ENCODE measurements at regions not wholly inside any gene's neighbourhood (a gene's known extent, or its start where the extent isn't known, plus 50 kb on each side); places are given as distances from the start of the nearest gene placed in this dataset.
"Not testable (repeated sequence)": the region's sequence is repeated elsewhere in the genome, so short reads cannot be mapped to it uniquely, and the experiment has no call there.

DNA sequence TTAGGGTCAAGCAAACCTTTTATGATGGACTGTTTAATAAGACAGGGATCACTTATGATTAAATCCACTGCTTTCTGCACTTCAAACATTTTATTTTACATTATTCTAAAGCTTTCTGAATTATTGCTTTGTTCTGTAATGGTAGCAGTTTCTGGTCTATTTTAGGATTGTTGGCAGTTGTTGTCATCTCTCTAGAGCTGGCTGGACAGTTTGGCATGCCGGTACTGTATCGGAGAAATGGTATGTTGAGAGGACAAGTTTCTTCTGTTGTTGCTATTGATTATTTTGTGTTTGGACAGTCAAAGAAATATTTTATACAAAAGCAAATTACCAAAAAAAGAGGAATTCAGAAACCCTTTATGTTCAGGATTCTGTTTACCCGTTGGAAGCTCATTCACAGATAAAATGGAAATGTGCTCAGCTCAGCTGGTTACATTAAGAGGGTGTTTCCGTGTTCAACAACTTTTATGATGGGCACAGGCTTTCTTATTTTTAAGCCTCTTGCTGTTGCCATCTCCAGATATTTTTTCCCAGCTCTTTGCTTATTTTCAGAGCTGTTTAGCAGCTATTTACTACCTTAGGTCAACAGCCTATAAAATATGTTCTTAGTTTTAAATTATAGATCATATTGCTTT, 214.6 kb upstream of the IGFBP7 start:
- H3K4me3 ChIP-seq (ENCODE audit: low read depth, low read length) = no peak overlapping the region
- H3K9ac ChIP-seq (ENCODE audit: low read depth, low read length) = no peak overlapping the region
- no peak overlapping the region for H3K27ac ChIP-seq (ENCODE audit: low read depth, low read length)

DNA sequence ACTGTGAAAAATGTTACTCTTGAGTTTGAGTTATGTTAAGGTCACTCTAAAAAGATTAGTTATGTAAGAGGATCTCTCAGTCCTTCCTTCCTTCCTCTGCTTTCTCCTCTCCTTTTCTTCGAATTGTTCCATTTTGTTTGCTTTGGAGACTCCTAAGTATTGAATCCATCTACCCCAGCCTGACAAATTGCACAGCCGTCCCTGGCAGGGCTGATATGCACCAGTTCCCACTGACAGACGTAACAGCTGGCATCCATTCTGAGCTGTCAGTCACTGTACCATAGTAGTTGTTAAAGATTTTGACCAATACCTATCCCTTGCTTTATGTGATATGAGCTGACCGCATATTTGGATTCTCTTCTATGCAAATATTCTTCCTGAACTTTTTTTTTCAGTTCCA, 210.7 kb upstream of the IGFBP7 start:
- Histone ChIP-seq H3K4me3 (ENCODE audit: low read depth, low read length) (no peak overlapping the region), H3K27ac (ENCODE audit: low read depth, low read length) (no peak overlapping the region), H3K4me1 (ENCODE audit: control insufficient read depth, insufficient read depth, low read length) (no peaks in the 10 kb centered on the region), H3K27me3 (ENCODE audit: control insufficient read depth, insufficient read depth, low read length) (no peaks in the 10 kb centered on the region), H3K9ac (ENCODE audit: low read depth, low read length) (no peak overlapping the region), H3K36me3 (ENCODE audit: control insufficient read depth, insufficient read depth, low read length) (no peaks in the 10 kb centered on the region), H3K9me3 (ENCODE audit: control insufficient read depth, insufficient read depth, low read length) (no peaks in the 10 kb centered on the region)

More for the DNA sequence above, 214.6 kb upstream of the IGFBP7 start:
- H3K27me3 ChIP-seq (ENCODE audit: control insufficient read depth, insufficient read depth, low read length) = no peaks in the 10 kb centered on the region
- H3K9me3 ChIP-seq (ENCODE audit: control insufficient read depth, insufficient read depth, low read length) = no peaks in the 10 kb centered on the region
- no peaks in the 10 kb centered on the region for H3K36me3 ChIP-seq (ENCODE audit: control insufficient read depth, insufficient read depth, low read length)
- peaks cover 11% of the 10 kb centered on the region; the same call in 1 of the 2 replicates for H3K4me1 ChIP-seq (ENCODE audit: control insufficient read depth, insufficient read depth, low read length)

DNA sequence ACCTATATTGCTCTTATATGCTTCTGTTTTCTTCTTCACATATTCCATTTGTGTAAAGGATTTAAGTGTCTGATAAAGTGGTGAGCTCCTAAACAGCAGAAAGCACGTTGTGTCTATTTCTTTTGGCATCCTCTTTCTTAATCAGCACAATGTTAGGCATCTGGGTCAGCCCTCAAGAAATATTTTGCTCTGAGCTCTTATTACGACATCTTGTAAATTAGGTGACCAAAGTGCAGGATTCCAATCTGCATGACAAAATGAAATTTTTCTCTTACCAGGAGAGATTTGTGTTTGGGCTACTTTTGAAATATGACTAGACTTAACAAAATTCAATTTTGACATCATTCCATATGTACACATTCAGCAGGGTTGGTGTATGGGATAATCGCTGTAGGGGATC, 210.0 kb upstream of the IGFBP7 start:
- Histone ChIP-seq H3K9me3 (ENCODE audit: control insufficient read depth, insufficient read depth, low read length) (no peaks in the 10 kb centered on the region), H3K27me3 (ENCODE audit: control insufficient read depth, insufficient read depth, low read length) (no peaks in the 10 kb centered on the region), H3K36me3 (ENCODE audit: control insufficient read depth, insufficient read depth, low read length) (no peaks in the 10 kb centered on the region), H3K27ac (ENCODE audit: low read depth, low read length) (no peak overlapping the region), H3K4me3 (ENCODE audit: low read depth, low read length) (no peak overlapping the region), H3K9ac (ENCODE audit: low read depth, low read length) (no peak overlapping the region), H3K4me1 (ENCODE audit: control insufficient read depth, insufficient read depth, low read length) (no peaks in the 10 kb centered on the region)

DNA sequence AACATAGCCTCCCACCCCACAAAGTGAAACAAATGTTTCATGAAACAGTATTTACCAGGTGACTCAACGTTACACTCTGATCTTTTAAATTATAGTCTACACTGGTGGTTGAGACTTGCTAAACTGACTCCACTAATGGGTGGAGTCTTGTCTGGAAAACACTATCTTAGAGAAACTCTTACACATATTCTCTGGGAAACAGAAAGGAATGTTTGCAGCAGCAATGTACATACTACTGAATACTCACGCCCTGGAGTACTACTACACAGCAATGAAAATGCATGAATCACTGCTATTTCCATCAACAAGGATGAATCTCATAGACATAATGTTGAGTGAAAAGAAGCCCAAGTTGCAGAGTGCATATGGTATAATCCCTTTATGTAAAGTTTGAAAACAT, 208.5 kb upstream of the IGFBP7 start:
- no peak overlapping the region for H3K9ac ChIP-seq (ENCODE audit: low read depth, low read length)
- H3K4me1 ChIP-seq (ENCODE audit: control insufficient read depth, insufficient read depth, low read length) = peaks cover 3% of the 10 kb centered on the region; the same call in 1 of the 2 replicates
- no peaks in the 10 kb centered on the region for H3K9me3 ChIP-seq (ENCODE audit: control insufficient read depth, insufficient read depth, low read length)
- H3K4me3 ChIP-seq (ENCODE audit: low read depth, low read length) = no peak overlapping the region
- H3K27me3 ChIP-seq (ENCODE audit: control insufficient read depth, insufficient read depth, low read length) = no peaks in the 10 kb centered on the region
- no peaks in the 10 kb centered on the region for H3K36me3 ChIP-seq (ENCODE audit: control insufficient read depth, insufficient read depth, low read length)
- H3K27ac ChIP-seq (ENCODE audit: low read depth, low read length) = no peak overlapping the region

DNA sequence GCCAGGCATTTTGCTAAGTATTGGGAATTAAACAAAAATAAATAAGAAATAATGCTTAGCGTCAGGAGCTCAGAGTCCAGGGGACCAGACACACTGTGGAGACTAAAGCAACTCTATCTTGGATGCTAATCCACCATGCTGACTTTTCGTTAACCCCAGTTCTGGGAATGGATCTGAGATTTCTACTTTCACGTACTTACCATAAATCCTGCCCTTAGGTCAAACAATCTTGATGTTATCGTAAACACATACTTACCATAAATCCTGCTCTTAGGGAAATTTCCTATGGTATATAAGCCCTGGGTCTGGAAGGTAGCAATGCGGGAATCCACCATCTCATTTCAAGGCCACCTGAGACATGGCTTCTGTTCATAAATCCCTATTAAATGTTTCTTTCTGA, 204.5 kb upstream of the IGFBP7 start:
- H3K36me3 ChIP-seq (ENCODE audit: control insufficient read depth, insufficient read depth, low read length) = no peaks in the 10 kb centered on the region
- H3K4me1 ChIP-seq (ENCODE audit: control insufficient read depth, insufficient read depth, low read length) = peaks cover 10% of the 10 kb centered on the region; the same call in 1 of the 2 replicates
- H3K4me3 ChIP-seq (ENCODE audit: low read depth, low read length) = no peak overlapping the region
- no peak overlapping the region for H3K27ac ChIP-seq (ENCODE audit: low read depth, low read length)
- H3K9ac ChIP-seq (ENCODE audit: low read depth, low read length) = no peak overlapping the region
- no peaks in the 10 kb centered on the region for H3K27me3 ChIP-seq (ENCODE audit: control insufficient read depth, insufficient read depth, low read length)
- H3K9me3 ChIP-seq (ENCODE audit: control insufficient read depth, insufficient read depth, low read length) = no peaks in the 10 kb centered on the region

DNA sequence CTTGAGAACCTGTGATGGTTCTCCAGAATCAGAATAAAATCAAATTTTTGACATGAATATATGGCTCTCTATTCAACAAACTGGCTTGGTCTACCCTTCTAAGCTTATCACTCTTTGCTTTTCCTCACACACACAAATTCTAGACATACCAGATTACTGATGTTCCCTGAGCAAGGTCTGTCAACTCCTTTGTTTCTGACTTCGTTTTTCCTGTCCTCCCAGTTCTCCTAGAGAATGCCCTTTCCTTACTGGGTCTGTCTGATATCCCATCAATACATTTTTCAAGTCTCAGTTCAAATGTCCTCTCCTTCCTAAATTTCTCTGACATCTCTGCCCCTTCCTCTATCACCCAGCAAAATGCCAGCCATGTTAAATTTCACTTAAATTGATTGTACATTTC, 202.1 kb upstream of the IGFBP7 start:
- Histone ChIP-seq H3K27ac (ENCODE audit: low read depth, low read length) (no peak overlapping the region), H3K4me3 (ENCODE audit: low read depth, low read length) (no peak overlapping the region), H3K9me3 (ENCODE audit: control insufficient read depth, insufficient read depth, low read length) (no peaks in the 10 kb centered on the region), H3K36me3 (ENCODE audit: control insufficient read depth, insufficient read depth, low read length) (no peaks in the 10 kb centered on the region), H3K27me3 (ENCODE audit: control insufficient read depth, insufficient read depth, low read length) (no peaks in the 10 kb centered on the region), H3K9ac (ENCODE audit: low read depth, low read length) (no peak overlapping the region), H3K4me1 (ENCODE audit: control insufficient read depth, insufficient read depth, low read length) (peaks cover 10% of the 10 kb centered on the region; the same call in 1 of the 2 replicates)

DNA sequence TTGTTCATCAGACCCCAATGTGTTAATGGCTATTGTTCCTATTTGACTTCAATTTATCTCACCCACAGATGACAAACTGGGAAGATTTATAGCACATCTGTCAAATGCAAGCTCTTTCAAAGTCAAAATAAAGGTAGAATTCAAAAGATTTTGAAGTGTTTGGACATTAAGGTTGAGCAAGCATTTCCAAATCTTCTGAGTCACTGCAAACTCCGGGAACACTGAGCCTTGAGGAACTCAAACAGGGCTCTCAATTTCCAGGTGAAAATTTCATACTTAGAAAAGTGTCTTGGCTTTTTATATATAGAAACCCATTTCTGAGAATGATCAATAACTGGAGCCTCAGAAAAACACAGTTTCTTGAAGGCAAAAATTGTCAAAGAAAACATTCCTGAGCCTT, 199.5 kb upstream of the IGFBP7 start:
- Histone ChIP-seq H3K4me1 (ENCODE audit: control insufficient read depth, insufficient read depth, low read length) (peaks cover 10% of the 10 kb centered on the region; the same call in 1 of the 2 replicates), H3K9ac (ENCODE audit: low read depth, low read length) (no peak overlapping the region), H3K4me3 (ENCODE audit: low read depth, low read length) (no peak overlapping the region), H3K27ac (ENCODE audit: low read depth, low read length) (no peak overlapping the region), H3K9me3 (ENCODE audit: control insufficient read depth, insufficient read depth, low read length) (no peaks in the 10 kb centered on the region), H3K27me3 (ENCODE audit: control insufficient read depth, insufficient read depth, low read length) (no peaks in the 10 kb centered on the region), H3K36me3 (ENCODE audit: control insufficient read depth, insufficient read depth, low read length) (no peaks in the 10 kb centered on the region)

DNA sequence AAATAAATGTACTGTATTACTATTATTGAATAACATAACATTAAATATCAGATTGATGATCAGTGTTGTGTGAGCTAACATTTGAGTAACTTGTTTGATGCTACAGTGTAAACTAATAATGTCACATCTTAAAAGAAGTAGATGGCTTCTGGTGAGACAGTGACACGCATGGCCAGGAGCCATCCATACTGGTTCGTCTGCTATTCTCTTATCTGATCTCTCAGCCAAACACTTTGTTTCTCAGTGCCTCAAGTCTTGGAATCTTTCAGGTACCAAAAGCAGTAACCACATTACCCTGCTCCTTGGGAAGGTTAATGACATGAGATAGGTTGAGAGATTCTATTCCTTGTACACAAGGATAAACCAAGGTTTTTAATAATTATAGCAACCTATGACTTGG, 198.1 kb upstream of the IGFBP7 start:
- no peak overlapping the region for H3K9ac ChIP-seq (ENCODE audit: low read depth, low read length)
- no peaks in the 10 kb centered on the region for H3K27me3 ChIP-seq (ENCODE audit: control insufficient read depth, insufficient read depth, low read length)
- H3K4me3 ChIP-seq (ENCODE audit: low read depth, low read length) = no peak overlapping the region
- no peaks in the 10 kb centered on the region for H3K9me3 ChIP-seq (ENCODE audit: control insufficient read depth, insufficient read depth, low read length)
- H3K4me1 ChIP-seq (ENCODE audit: control insufficient read depth, insufficient read depth, low read length) = peaks cover 3% of the 10 kb centered on the region; the same call in 1 of the 2 replicates
- no peak overlapping the region for H3K27ac ChIP-seq (ENCODE audit: low read depth, low read length)
- H3K36me3 ChIP-seq (ENCODE audit: control insufficient read depth, insufficient read depth, low read length) = no peaks in the 10 kb centered on the region

DNA sequence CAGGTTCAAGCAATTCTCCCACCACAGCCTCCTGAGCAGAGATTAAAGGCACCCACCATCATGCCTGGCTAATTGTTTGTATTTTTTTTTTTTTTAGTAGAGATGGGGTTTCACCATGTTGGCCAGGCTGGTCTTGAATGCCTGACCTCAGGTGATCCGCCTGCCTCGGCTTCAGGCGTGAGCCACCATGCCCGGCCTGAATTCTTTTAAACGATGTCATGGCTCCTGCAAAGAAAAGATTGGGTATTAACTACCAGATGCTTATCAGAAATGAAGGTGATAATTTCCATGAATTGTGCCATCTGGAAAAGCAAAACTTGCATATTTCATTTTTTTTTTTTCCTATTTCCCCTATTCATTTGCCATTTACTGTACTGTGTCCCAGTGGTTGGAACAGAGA, 195.7 kb upstream of the IGFBP7 start:
- H3K4me3 ChIP-seq (ENCODE audit: low read depth, low read length) = no peak overlapping the region
- H3K36me3 ChIP-seq (ENCODE audit: control insufficient read depth, insufficient read depth, low read length) = no peaks in the 10 kb centered on the region
- no peak overlapping the region for H3K27ac ChIP-seq (ENCODE audit: low read depth, low read length)
- H3K27me3 ChIP-seq (ENCODE audit: control insufficient read depth, insufficient read depth, low read length) = no peaks in the 10 kb centered on the region
- H3K4me1 ChIP-seq (ENCODE audit: control insufficient read depth, insufficient read depth, low read length) = no peaks in the 10 kb centered on the region
- no peaks in the 10 kb centered on the region for H3K9me3 ChIP-seq (ENCODE audit: control insufficient read depth, insufficient read depth, low read length)
- no peak overlapping the region for H3K9ac ChIP-seq (ENCODE audit: low read depth, low read length)

DNA sequence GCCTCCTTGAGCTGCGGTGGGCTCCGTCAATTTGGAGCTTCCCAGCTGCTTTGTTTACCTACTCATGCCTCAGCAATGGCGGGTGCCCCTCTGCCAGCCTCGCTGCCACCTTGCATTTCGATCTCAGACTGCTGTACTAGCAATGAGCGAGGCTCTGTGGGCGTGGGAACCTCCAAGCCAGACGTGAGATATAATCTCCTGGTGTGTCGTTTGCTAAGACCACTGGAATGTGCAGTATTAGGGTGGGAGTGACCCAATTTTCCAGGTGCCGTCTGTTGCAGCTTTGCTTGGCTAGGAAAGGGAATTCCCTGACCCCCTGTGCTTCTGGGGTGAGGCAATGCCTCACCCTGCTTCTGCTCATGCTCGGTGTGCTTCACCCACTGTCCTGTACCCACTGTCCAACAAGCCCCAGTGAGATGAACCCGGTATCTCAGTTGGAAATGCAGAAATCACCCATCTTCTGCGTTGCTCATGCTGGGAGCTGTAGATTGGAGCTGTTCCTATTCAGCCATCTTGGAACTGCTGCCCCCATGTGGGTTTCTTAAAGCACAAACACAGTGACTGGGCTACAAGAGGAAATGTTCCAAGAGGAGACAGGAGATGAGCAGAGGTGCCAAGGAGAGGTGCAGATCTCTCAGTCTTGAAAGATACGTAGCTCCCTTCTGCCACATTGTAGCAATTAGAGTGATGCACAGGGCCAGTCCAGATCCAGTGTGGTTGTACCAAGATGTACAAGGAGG, 193.0 kb upstream of the IGFBP7 start:
- Histone ChIP-seq H3K4me1 (ENCODE audit: control insufficient read depth, insufficient read depth, low read length) (no peaks in the 10 kb centered on the region), H3K36me3 (ENCODE audit: control insufficient read depth, insufficient read depth, low read length) (no peaks in the 10 kb centered on the region), H3K27me3 (ENCODE audit: control insufficient read depth, insufficient read depth, low read length) (no peaks in the 10 kb centered on the region), H3K4me3 (ENCODE audit: low read depth, low read length) (no peak overlapping the region), H3K9ac (ENCODE audit: low read depth, low read length) (no peak overlapping the region), H3K9me3 (ENCODE audit: control insufficient read depth, insufficient read depth, low read length) (peaks cover 2% of the 10 kb centered on the region; the same call in 1 of the 2 replicates), H3K27ac (ENCODE audit: low read depth, low read length) (no peak overlapping the region)

DNA sequence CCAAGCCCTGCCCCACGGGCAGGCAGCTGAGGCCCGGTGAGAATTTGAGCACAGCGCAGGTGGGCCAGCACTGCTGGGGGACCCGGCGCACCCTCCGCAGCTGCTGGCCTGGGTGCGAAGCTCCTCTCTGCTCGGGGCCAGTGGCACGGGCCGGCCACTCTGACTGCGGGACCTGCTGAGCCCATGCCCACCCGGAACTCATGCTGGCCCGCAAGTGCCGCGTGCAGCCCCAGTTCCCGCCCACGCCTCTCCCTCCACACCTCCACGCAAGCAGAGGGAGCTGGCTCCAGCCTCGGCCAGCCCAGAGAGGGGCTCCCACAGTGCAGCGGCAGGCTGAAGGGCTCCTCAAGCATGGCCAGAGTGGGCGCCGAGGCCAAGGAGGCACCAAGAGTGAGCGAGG, 190.1 kb upstream of the IGFBP7 start:
- H3K9ac ChIP-seq (ENCODE audit: low read depth, low read length); H3K36me3 ChIP-seq (ENCODE audit: control insufficient read depth, insufficient read depth, low read length); H3K4me3 ChIP-seq (ENCODE audit: low read depth, low read length); H3K27ac ChIP-seq (ENCODE audit: low read depth, low read length); H3K27me3 ChIP-seq (ENCODE audit: control insufficient read depth, insufficient read depth, low read length); H3K9me3 ChIP-seq (ENCODE audit: control insufficient read depth, insufficient read depth, low read length); H3K4me1 ChIP-seq (ENCODE audit: control insufficient read depth, insufficient read depth, low read length): not testable (repeated sequence)

Data from HUES48 (cell line).